BLaER1 treated with 17β-estradiol and CSF1 and Interleukin-3, amounts not matched to agents 10 nM and 100 nM (cell line): ENCODE measurements at regions not wholly inside any gene's neighbourhood (a gene's known extent, or its start where the extent isn't known, plus 50 kb on each side); places are given as distances from the start of the nearest gene placed in this dataset.

ENCODE experiments used
- H3K27ac ChIP-seq, 11 experiments: shearing (Covaris generic); formaldehyde crosslinking; 2 replicates each; pipeline ENCODE4 v1.8.1; 2022
- H3K27me3 ChIP-seq, 11 experiments: shearing (Covaris generic); formaldehyde crosslinking; 2 replicates each; pipeline ENCODE4 v1.8.1; 2022
- H3K36me3 ChIP-seq, 11 experiments: shearing (Covaris generic); formaldehyde crosslinking; 2 replicates each; pipeline ENCODE4 v1.8.1; 2022
- H3K4me1 ChIP-seq, 10 experiments: shearing (Covaris generic); formaldehyde crosslinking; 2 replicates each; pipeline ENCODE4 v1.8.1; 2022
- H3K4me2 ChIP-seq, 11 experiments: shearing (Covaris generic); formaldehyde crosslinking; 2 replicates each; pipeline ENCODE4 v1.8.1; 2022
- H3K4me3 ChIP-seq, 10 experiments: shearing (Covaris generic); formaldehyde crosslinking; 2 replicates each; pipeline ENCODE4 v1.8.1; 2022
- H3K9ac ChIP-seq, 11 experiments: shearing (Covaris generic); formaldehyde crosslinking; 2 replicates each; pipeline ENCODE4 v1.8.1; 2022
- H3K9me3 ChIP-seq, 11 experiments: shearing (Covaris generic); formaldehyde crosslinking; replicated peaks in 1 of 11; 2 replicates each; pipeline ENCODE4 v1.8.1; 2022
- H4K20me1 ChIP-seq, 11 experiments: shearing (Covaris generic); formaldehyde crosslinking; 2 replicates each; pipeline ENCODE4 v1.8.1; 2022
- Cebpa-rat ChIP-seq, 11 experiments: shearing (Covaris generic); IDR thresholded peaks; 2 replicates each; pipeline ENCODE4 v1.8.1; 2022

DNA sequence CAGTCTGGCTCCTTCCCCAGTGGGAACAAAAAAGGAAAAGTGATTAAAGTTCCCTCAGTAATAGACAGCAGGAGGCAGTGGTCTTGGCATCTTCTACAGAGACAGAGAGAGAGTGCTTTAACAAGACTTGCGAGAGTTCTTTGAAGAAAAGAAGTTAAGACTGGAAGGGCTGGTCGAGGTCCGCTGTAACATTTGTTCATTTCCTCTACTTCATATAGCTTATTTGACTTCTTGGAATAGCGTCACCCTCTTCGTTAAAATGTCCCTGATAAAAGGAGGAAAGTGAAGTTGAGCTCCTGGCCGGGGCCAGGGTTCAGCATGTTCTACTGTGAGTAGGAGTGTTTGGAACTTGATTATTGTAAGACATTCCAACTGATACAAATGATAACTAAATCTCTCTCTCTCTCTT lies 179.8 kb downstream of the SLIT2 start:
- H3K27ac ChIP-seq = no peak overlapping the region

GRCh38 chr4:20432088-20432487 lies 180.4 kb downstream of the SLIT2 start:
- Histone ChIP-seq H3K4me2 (no peak overlapping the region), H3K27ac (no peak overlapping the region), H3K4me3 (no peak overlapping the region), H3K4me1 (no peaks in the 10 kb centered on the region), H4K20me1 (no peaks in the 10 kb centered on the region), H3K27me3 (no peaks in the 10 kb centered on the region), H3K9me3 (no peaks in the 10 kb centered on the region), H3K9ac (no peak overlapping the region), H3K36me3 (no peaks in the 10 kb centered on the region)
- TF ChIP-seq Cebpa-rat (IDR thresholded peaks at IDR 0.05) = no peak

More for the DNA sequence above, 179.8 kb downstream of the SLIT2 start:
- Histone ChIP-seq H3K9ac (no peak overlapping the region), H3K4me3 (no peak overlapping the region), H3K27me3 (no peaks in the 10 kb centered on the region), H3K4me1 (no peaks in the 10 kb centered on the region), H3K36me3 (no peaks in the 10 kb centered on the region), H3K9me3 (no peaks in the 10 kb centered on the region), H3K4me2 (no peak overlapping the region), H4K20me1 (no peaks in the 10 kb centered on the region)
- TF ChIP-seq Cebpa-rat (IDR thresholded peaks at IDR 0.05) = no peak

DNA sequence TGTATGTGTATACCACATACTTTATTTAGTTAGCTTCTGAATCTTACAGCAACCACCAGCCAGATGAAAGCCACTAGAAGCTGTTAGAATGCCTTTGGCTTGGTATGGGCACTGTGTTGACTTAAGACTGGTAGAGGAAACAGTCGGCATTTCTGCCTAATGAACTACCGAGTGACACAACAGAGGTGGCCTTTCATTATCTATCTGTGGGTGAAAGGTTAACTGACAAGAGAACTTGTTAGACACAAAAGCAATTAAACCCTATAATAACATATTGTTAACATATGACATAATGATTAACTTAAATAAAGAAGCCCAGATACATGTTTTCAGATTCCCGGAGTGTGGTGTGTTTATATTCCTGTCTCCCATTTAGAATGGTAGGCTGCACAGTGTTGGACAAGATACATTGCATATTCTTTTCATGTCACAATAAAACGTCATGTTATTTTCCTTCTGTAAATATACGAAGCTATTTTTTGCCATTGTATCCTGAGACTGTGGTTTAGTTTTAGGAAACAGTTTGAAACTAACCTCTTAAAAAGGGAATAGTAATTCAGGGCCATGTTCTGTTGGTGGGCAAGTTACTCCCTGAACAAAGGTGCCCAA lies 181.5 kb downstream of the SLIT2 start:
- TF ChIP-seq Cebpa-rat (IDR thresholded peaks at IDR 0.05) = no peak

GRCh38 chr4:20440170-20440569 lies 188.5 kb downstream of the SLIT2 start:
- H3K4me1 ChIP-seq = no peaks in the 10 kb centered on the region
- H3K9ac ChIP-seq = no peak overlapping the region
- TF ChIP-seq Cebpa-rat (IDR thresholded peaks at IDR 0.05) = no peak
- H3K9me3 ChIP-seq = no peaks in the 10 kb centered on the region
- no peaks in the 10 kb centered on the region for H3K36me3 ChIP-seq
- H3K27me3 ChIP-seq = no peaks in the 10 kb centered on the region
- H3K4me2 ChIP-seq = no peak overlapping the region
- H3K27ac ChIP-seq = no peak overlapping the region
- H4K20me1 ChIP-seq = no peaks in the 10 kb centered on the region
- H3K4me3 ChIP-seq = no peak overlapping the region

More for the DNA sequence above, 181.5 kb downstream of the SLIT2 start:
- H3K4me2 ChIP-seq = no peak overlapping the region
- H3K36me3 ChIP-seq = no peaks in the 10 kb centered on the region
- H3K4me3 ChIP-seq = no peak overlapping the region
- H3K27me3 ChIP-seq = no peaks in the 10 kb centered on the region
- H3K4me1 ChIP-seq = no peaks in the 10 kb centered on the region
- no peaks in the 10 kb centered on the region for H3K9me3 ChIP-seq
- no peak overlapping the region for H3K27ac ChIP-seq
- no peaks in the 10 kb centered on the region for H4K20me1 ChIP-seq
- H3K9ac ChIP-seq = no peak overlapping the region

DNA sequence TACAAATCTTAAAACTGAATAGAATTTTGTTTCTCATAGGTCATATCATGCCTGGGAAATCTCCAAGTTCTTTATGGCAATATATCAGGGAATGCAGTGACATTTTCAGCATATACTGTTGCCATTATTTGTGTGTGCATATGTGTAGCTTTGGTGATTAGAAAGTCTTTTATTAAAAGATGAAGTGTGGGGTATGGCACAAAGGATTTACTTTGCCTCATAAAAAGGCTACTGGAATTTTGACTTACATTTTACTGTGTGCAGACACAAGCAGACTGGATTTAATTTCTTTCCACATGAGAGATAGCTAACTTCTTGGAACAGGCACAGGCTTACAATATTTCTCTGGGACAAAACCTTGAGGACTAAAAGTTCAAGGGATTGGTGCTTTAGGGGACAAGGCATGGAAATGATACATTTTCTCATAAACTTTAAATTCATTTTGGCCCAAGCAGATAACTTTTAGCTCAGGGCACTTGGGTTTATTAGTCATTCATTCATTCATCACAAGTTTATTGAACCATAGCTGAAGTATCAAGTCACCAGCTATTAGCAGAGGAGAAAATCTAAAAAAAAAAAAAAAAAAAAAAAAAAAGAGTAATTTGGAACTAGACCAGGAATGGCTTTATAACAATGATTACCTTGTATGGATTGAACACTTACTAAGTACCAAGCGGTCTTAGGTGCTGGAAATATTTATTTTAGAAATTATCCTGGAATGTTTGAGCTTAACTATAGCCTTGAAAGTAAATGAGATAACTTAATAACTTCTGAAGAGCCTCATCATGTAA lies 191.5 kb downstream of the SLIT2 start:
- Histone ChIP-seq H4K20me1 (no peaks in the 10 kb centered on the region), H3K4me1 (no peaks in the 10 kb centered on the region), H3K27ac (no peak overlapping the region), H3K4me3 (no peak overlapping the region), H3K9me3 (no peaks in the 10 kb centered on the region), H3K9ac (no peak overlapping the region), H3K27me3 (no peaks in the 10 kb centered on the region), H3K36me3 (no peaks in the 10 kb centered on the region), H3K4me2 (no peak overlapping the region)
- TF ChIP-seq Cebpa-rat (IDR thresholded peaks at IDR 0.05) = no peak

GRCh38 chr4:20444599-20445337 lies 193.1 kb downstream of the SLIT2 start:
- H3K27ac ChIP-seq = no peak overlapping the region
- no peak overlapping the region for H3K9ac ChIP-seq
- no peaks in the 10 kb centered on the region for H3K4me1 ChIP-seq
- no peak overlapping the region for H3K4me2 ChIP-seq
- H3K4me3 ChIP-seq = no peak overlapping the region
- no peaks in the 10 kb centered on the region for H3K36me3 ChIP-seq
- no peaks in the 10 kb centered on the region for H4K20me1 ChIP-seq
- no peak for TF ChIP-seq Cebpa-rat (IDR thresholded peaks at IDR 0.05)
- H3K9me3 ChIP-seq = no peaks in the 10 kb centered on the region
- H3K27me3 ChIP-seq = no peaks in the 10 kb centered on the region

GRCh38 chr4:20445933-20446723 lies 194.4 kb downstream of the SLIT2 start:
- no peak overlapping the region for H3K9ac ChIP-seq
- no peaks in the 10 kb centered on the region for H4K20me1 ChIP-seq
- no peaks in the 10 kb centered on the region for H3K4me1 ChIP-seq
- no peaks in the 10 kb centered on the region for H3K27me3 ChIP-seq
- no peaks in the 10 kb centered on the region for H3K9me3 ChIP-seq
- no peak for TF ChIP-seq Cebpa-rat (IDR thresholded peaks at IDR 0.05)
- H3K36me3 ChIP-seq = no peaks in the 10 kb centered on the region
- H3K4me2 ChIP-seq = no peak overlapping the region
- H3K4me3 ChIP-seq = no peak overlapping the region
- no peak overlapping the region for H3K27ac ChIP-seq

DNA sequence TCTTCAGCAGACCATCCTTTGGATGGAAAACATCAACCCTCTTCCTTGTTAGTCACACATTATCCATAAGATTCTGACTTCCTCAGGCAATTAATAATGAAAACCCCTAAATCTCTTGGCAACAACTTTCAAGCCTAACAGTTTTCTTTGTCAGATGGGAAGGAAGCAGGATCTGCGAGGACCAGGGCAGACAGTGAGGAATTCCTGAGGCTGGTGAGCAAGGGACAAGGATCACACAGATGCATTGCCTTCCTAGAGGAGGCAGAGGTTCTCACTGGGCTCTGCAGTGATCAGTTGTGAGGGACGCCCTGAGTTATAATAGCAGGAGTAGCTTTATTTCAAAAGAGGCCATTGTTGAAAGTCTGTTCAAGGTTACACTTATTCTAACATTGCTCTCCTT lies 195.4 kb downstream of the SLIT2 start:
- H3K4me2 ChIP-seq = no peak overlapping the region
- H3K27me3 ChIP-seq = no peaks in the 10 kb centered on the region
- no peak overlapping the region for H3K9ac ChIP-seq
- no peak for TF ChIP-seq Cebpa-rat (IDR thresholded peaks at IDR 0.05)
- H3K4me1 ChIP-seq = no peaks in the 10 kb centered on the region
- H3K27ac ChIP-seq = no peak overlapping the region
- no peaks in the 10 kb centered on the region for H4K20me1 ChIP-seq
- no peak overlapping the region for H3K4me3 ChIP-seq
- H3K36me3 ChIP-seq = no peaks in the 10 kb centered on the region
- H3K9me3 ChIP-seq = no peaks in the 10 kb centered on the region

DNA sequence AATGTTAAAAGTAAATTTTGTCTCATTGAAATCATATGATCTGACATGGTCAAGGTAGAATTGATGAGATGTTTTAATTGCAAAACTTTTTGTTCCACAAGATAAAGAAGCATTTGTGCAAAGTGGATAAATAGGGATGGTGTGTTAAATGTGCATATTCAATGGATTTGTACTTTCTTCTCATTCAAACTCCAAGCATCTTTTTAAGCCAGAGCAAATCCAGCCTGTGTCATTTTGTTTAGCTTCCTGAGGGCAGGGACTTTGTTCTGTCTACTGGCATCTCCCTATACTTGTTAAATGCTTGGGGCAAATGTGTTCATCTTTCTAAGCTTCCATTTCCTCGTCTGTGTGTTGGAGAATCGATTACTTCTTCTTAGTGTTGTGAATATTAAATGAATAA lies 200.3 kb downstream of the SLIT2 start:
- Histone ChIP-seq H3K4me1 (no peaks in the 10 kb centered on the region), H3K36me3 (no peaks in the 10 kb centered on the region), H3K27ac (no peak overlapping the region), H3K9me3 (no peaks in the 10 kb centered on the region), H3K4me2 (no peak overlapping the region), H3K4me3 (no peak overlapping the region), H3K27me3 (no peaks in the 10 kb centered on the region), H4K20me1 (peaks cover 0 to 3% (median 0%) of the 10 kb centered on the region in 11 experiments; a peak in 1 of 22 replicates), H3K9ac (no peak overlapping the region)
- TF ChIP-seq Cebpa-rat (IDR thresholded peaks at IDR 0.05) = no peak
